OCI-LY3 (cell line): ENCODE measurements at regions not wholly inside any gene's neighbourhood (a gene's known extent, or its start where the extent isn't known, plus 50 kb on each side); places are given as distances from the start of the nearest gene placed in this dataset.
"Not testable (repeated sequence)": the region's sequence is repeated elsewhere in the genome, so short reads cannot be mapped to it uniquely, and the experiment has no call there.

Source experiments
- H2AFZ ChIP-seq: fragments of 200-600, 300-600 bp; shearing (Covaris generic); 2 replicates; pipeline ENCODE4 v1.6.0; 2014; ENCODE audit warnings: antibody characterized with exemption, low read depth, low read length
- H3K27ac ChIP-seq: fragments of 200-600, 300-600 bp; sonication (generic); 2 replicates; pipeline ENCODE4 v1.5.1; 2014; ENCODE audit warnings: mild to moderate bottlenecking, low read length, moderate library complexity, mixed read lengths
- H3K27me3 ChIP-seq: fragments of 200-600, 300-600 bp; sonication (generic); 2 replicates; pipeline ENCODE4 v1.6.1; 2014; ENCODE audit warnings: low read depth, low read length, mixed read lengths
- H3K36me3 ChIP-seq: fragments of 200-600, 300-600 bp; sonication (generic); replicated peaks from 2 replicates; pipeline ENCODE3; 2014; ENCODE audit warnings: low read depth, low read length, mixed read lengths
- H3K4me1 ChIP-seq: fragments of 300-600, 200-600 bp; sonication (generic); 2 replicates; pipeline ENCODE4 v1.6.1; 2014; ENCODE audit warnings: low read length, mixed read lengths
- H3K4me2 ChIP-seq: fragments of 200-600, 300-600 bp; sonication (generic); 2 replicates; pipeline ENCODE4 v1.6.1; 2014; ENCODE audit warnings: low read length, mixed read lengths
- H3K4me3 ChIP-seq: fragments of 300-600, 200-600 bp; sonication (generic); 2 replicates; pipeline ENCODE4 v1.5.1; 2014; ENCODE audit warnings: antibody characterized with exemption, mild to moderate bottlenecking, low read length, moderate library complexity
- H3K79me2 ChIP-seq: fragments of 300-600, 200-600 bp; shearing (Covaris generic); 2 replicates; pipeline ENCODE4 v1.6.1; 2014; ENCODE audit warnings: mild to moderate bottlenecking, low read length, mixed read lengths
- H3K9ac ChIP-seq: fragments of 300-600, 200-600 bp; shearing (Covaris generic); 2 replicates; pipeline ENCODE4 v1.6.0; 2014; ENCODE audit warnings: mild to moderate bottlenecking, low read length, moderate library complexity
- H3K9me3 ChIP-seq: fragments of 200-600, 300-600 bp; shearing (Covaris generic); 2 replicates; pipeline ENCODE4 v1.6.1; 2014; ENCODE audit warnings: low read length, mixed read lengths; ENCODE audit not compliant: insufficient read depth
- H4K20me1 ChIP-seq: fragments of 200-600, 300-600 bp; sonication (generic); 2 replicates; pipeline ENCODE4 v1.6.1; 2016; ENCODE audit warnings: low read length, mixed read lengths; ENCODE audit not compliant: insufficient read depth
- CTCF ChIP-seq: fragments of 200-600, 300-600 bp; sonication (generic); IDR thresholded peaks from 2 replicates; pipeline ENCODE4 v1.5.1; 2014; ENCODE audit warnings: antibody characterized with exemption, low read length, low read depth
- EZH2phosphoT487 ChIP-seq: fragments of 200-600 bp; shearing (Covaris generic); IDR thresholded peaks from 2 replicates; pipeline ENCODE4 v1.6.1; 2018; ENCODE audit warnings: antibody characterized with exemption, mixed run types, low read depth

- no peaks in the 10 kb centered on the region for H3K79me2 ChIP-seq
Measured at GRCh38 chr6:115747719-115748118, 313.0 kb downstream of the FRK start.

GRCh38 chr6:115746583-115746982, 314.1 kb downstream of the FRK start:
- H3K27ac ChIP-seq, H3K4me1 ChIP-seq, H4K20me1 ChIP-seq, H3K4me2 ChIP-seq, H3K27me3 ChIP-seq, H3K79me2 ChIP-seq, H3K36me3 ChIP-seq, H3K4me3 ChIP-seq, H3K9me3 ChIP-seq, H2AFZ ChIP-seq, H3K9ac ChIP-seq: not testable (repeated sequence)

More at GRCh38 chr6:115747719-115748118, 313.0 kb downstream of the FRK start:
- Histone ChIP-seq H3K4me1 (no peaks in the 10 kb centered on the region), H4K20me1 (no peaks in the 10 kb centered on the region), H3K4me2 (no peak overlapping the region), H2AFZ (no peak overlapping the region), H3K9ac (no peak overlapping the region), H3K36me3 (no peaks in the 10 kb centered on the region), H3K27me3 (no peaks in the 10 kb centered on the region), H3K9me3 (no peaks in the 10 kb centered on the region), H3K4me3 (no peak overlapping the region), H3K27ac (no peak overlapping the region)
- TF ChIP-seq EZH2phosphoT487 (no peak), CTCF (no peak)

GRCh38 chr6:115740907-115741306, 319.8 kb downstream of the FRK start:
- H3K9ac ChIP-seq: no peak overlapping the region
- H3K27me3 ChIP-seq: no peaks in the 10 kb centered on the region
- no peaks in the 10 kb centered on the region for H3K36me3 ChIP-seq
- no peak overlapping the region for H2AFZ ChIP-seq
- H3K4me1 ChIP-seq: no peaks in the 10 kb centered on the region
- H3K9me3 ChIP-seq: no peaks in the 10 kb centered on the region
- H4K20me1 ChIP-seq: no peaks in the 10 kb centered on the region
- H3K27ac ChIP-seq: no peak overlapping the region
- H3K4me3 ChIP-seq: no peak overlapping the region
- no peak overlapping the region for H3K4me2 ChIP-seq
- no peak for TF ChIP-seq EZH2phosphoT487
- no peak for TF ChIP-seq CTCF
- H3K79me2 ChIP-seq: no peaks in the 10 kb centered on the region

- Histone ChIP-seq H2AFZ (no peak overlapping the region), H3K27me3 (no peaks in the 10 kb centered on the region), H3K9ac (no peak overlapping the region), H3K79me2 (no peaks in the 10 kb centered on the region), H3K4me1 (peaks cover under 1% of the 10 kb centered on the region; the same call in 1 of the 2 replicates), H3K36me3 (no peaks in the 10 kb centered on the region), H3K4me3 (no peak overlapping the region), H3K27ac (no peak overlapping the region), H3K4me2 (no peak overlapping the region), H3K9me3 (no peaks in the 10 kb centered on the region), H4K20me1 (no peaks in the 10 kb centered on the region)
- TF ChIP-seq CTCF: no peak
- TF ChIP-seq EZH2phosphoT487: no peak
Measured at GRCh38 chr6:115735610-115736009, 325.1 kb downstream of the FRK start.

- no peak overlapping the region for H3K27ac ChIP-seq
- no peaks in the 10 kb centered on the region for H3K79me2 ChIP-seq
- no peaks in the 10 kb centered on the region for H4K20me1 ChIP-seq
- peaks cover 11% of the 10 kb centered on the region for H3K4me1 ChIP-seq
- no peaks in the 10 kb centered on the region for H3K9me3 ChIP-seq
- no peaks in the 10 kb centered on the region for H3K27me3 ChIP-seq
- no peak overlapping the region for H2AFZ ChIP-seq
- H3K36me3 ChIP-seq: no peaks in the 10 kb centered on the region
- no peak for TF ChIP-seq CTCF
- no peak for TF ChIP-seq EZH2phosphoT487
- no peak overlapping the region for H3K4me3 ChIP-seq
- H3K9ac ChIP-seq: no peak overlapping the region
- H3K4me2 ChIP-seq: no peak overlapping the region
Measured at GRCh38 chr6:115733426-115733825, 327.3 kb downstream of the FRK start.
